Endothelial cell of umbilical vein (primary cell): ENCODE measurements at regions not wholly inside any gene's neighbourhood (a gene's known extent, or its start where the extent isn't known, plus 50 kb on each side); places are given as distances from the start of the nearest gene placed in this dataset.

Experiments
- BruUV-seq: library from RNA; stranded (reverse); fragments of 400-500 nt; replicated peaks from 2 replicates; lab custom pipeline; 2021; lab: Mats Ljungman, UMichigan
- CTCF ChIA-PET: fragments of 300-600, 350-600 bp; sonication (Branson Sonifier 250); formaldehyde crosslinking; loops from one replicate; lab custom pipeline; 2021; ENCODE audit warnings: antibody characterized with exemption, inconsistent platforms; lab: Charles Lee
- POLR2A ChIA-PET: fragments of 300-600, 350-600 bp; sonication (Branson Sonifier 250); formaldehyde crosslinking; loops from one replicate; lab custom pipeline; 2021; ENCODE audit warnings: antibody characterized with exemption, inconsistent platforms; lab: Charles Lee
- DNase-seq: peaks from one replicate; pipeline ENCODE4 v3.0.0-alpha.2; 2011; ENCODE audit warnings: low read depth, low spot score
- FAIRE-seq: peaks from 2 replicates; lab custom pipeline; 2011; peaks lifted over from hg19 to GRCh38; lab: Jason Lieb, UNC
- H2AFZ ChIP-seq: 2 replicates; pipeline ENCODE4 v1.6.0; 2012; ENCODE audit warnings: low read depth, low read length, control low read depth, inconsistent platforms
- H3K27ac ChIP-seq: 2 replicates; pipeline ENCODE4 v1.5.1; 2011; ENCODE audit warnings: low read depth, mild to moderate bottlenecking, control low read depth, low read length, moderate library complexity; ENCODE audit not compliant: insufficient read depth
- H3K27me3 ChIP-seq, 2 experiments: 2 replicates each; pipeline versions ENCODE4 v1.6.0 to v1.6.1; 2011; ENCODE audit warnings: low read length in 2 of 2, mixed read lengths in 1 of 2; ENCODE audit not compliant: control insufficient read depth in 2 of 2, insufficient read depth in 2 of 2
- H3K36me3 ChIP-seq, 2 experiments: 2 replicates in 1 of 2; 3 replicates in 1 of 2; pipeline ENCODE4 v1.5.1; 2011; ENCODE audit warnings: low read length in 2 of 2, mild to moderate bottlenecking in 1 of 2, moderate library complexity in 1 of 2; ENCODE audit not compliant: control insufficient read depth in 2 of 2, insufficient read depth in 2 of 2; ENCODE audit errors: extremely low read depth in 1 of 2
- H3K4me1 ChIP-seq: 3 replicates; pipeline ENCODE4 v1.5.1; 2011; ENCODE audit warnings: mild to moderate bottlenecking, low read length; ENCODE audit not compliant: control insufficient read depth, insufficient read depth; ENCODE audit errors: extremely low read depth
- H3K4me2 ChIP-seq: 2 replicates; pipeline ENCODE4 v1.6.1; 2011; ENCODE audit warnings: low read length, control low read depth, mixed read lengths; ENCODE audit not compliant: insufficient read depth
- H3K4me3 ChIP-seq, 3 experiments: fragments of 200-600 bp in 1 of 3; sonication (generic), shearing (Covaris generic) in 1 of 3; replicated peaks in 1 of 3; 2 replicates each; pipeline ENCODE4 v1.5.1; 2011 to 2016; ENCODE audit warnings: control low read depth in 3 of 3, low read length in 3 of 3, mild to moderate bottlenecking in 2 of 3, inconsistent platforms in 1 of 3, low read depth in 1 of 3, moderate library complexity in 1 of 3; ENCODE audit not compliant: insufficient read depth in 1 of 3
- H3K79me2 ChIP-seq: 2 replicates; pipeline ENCODE4 v1.6.0; 2012; ENCODE audit warnings: low read length, inconsistent platforms; ENCODE audit not compliant: control insufficient read depth, insufficient read depth
- H3K9ac ChIP-seq: replicated peaks from 2 replicates; pipeline ENCODE3; 2011; ENCODE audit warnings: low read length, control low read depth; ENCODE audit not compliant: insufficient read depth; ENCODE audit errors: extremely low read depth
- H3K9me1 ChIP-seq: replicated peaks from 3 replicates; pipeline ENCODE4 v1.6.0; 2011; ENCODE audit warnings: mild to moderate bottlenecking, low read length; ENCODE audit not compliant: control insufficient read depth, insufficient read depth; ENCODE audit errors: extremely low read depth
- H3K9me3 ChIP-seq: replicated peaks from 2 replicates; pipeline ENCODE4 v1.5.1; 2012; ENCODE audit warnings: low read length, inconsistent platforms; ENCODE audit not compliant: control insufficient read depth, insufficient read depth
- H4K20me1 ChIP-seq: replicated peaks from 2 replicates; pipeline ENCODE3; 2011; ENCODE audit warnings: mild to moderate bottlenecking, low read length; ENCODE audit not compliant: control insufficient read depth, insufficient read depth; ENCODE audit errors: extremely low read depth
- CTCF ChIP-seq, 2 donors: IDR thresholded peaks; 1 replicate in 1 of 2; 2 replicates in 1 of 2; pipeline ENCODE4 v1.5.1; 2011; ENCODE audit warnings: low read length in 2 of 2, mild to moderate bottlenecking in 2 of 2, moderate library complexity in 2 of 2, control low read depth in 1 of 2, inconsistent platforms in 1 of 2, low read depth in 1 of 2; ENCODE audit not compliant: insufficient read depth in 1 of 2; ENCODE audit errors: extremely low read depth in 1 of 2
- EZH2 ChIP-seq: IDR thresholded peaks from 2 replicates; pipeline ENCODE4 v1.6.1; 2012; ENCODE audit warnings: borderline replicate concordance, low read depth, mild to moderate bottlenecking, moderate library complexity, low read length, inconsistent platforms; ENCODE audit not compliant: severe bottlenecking
- FOS ChIP-seq: IDR thresholded peaks from 2 replicates; pipeline ENCODE4 v1.6.1; 2011; ENCODE audit warnings: mild to moderate bottlenecking, low read length, moderate library complexity, borderline replicate concordance; ENCODE audit not compliant: insufficient read depth
- GATA2 ChIP-seq: IDR thresholded peaks from 2 replicates; pipeline ENCODE4 v1.7.0; 2011; ENCODE audit warnings: low read depth, mild to moderate bottlenecking, moderate library complexity, mixed read lengths, low read length; ENCODE audit not compliant: insufficient read length, insufficient read depth
- JUN ChIP-seq: IDR thresholded peaks from 2 replicates; pipeline ENCODE4 v1.6.1; 2011; ENCODE audit warnings: borderline replicate concordance, low read depth; ENCODE audit not compliant: insufficient read length, insufficient read depth
- MYC ChIP-seq: IDR thresholded peaks from one replicate; pipeline ENCODE4 v1.6.1; 2011; ENCODE audit warnings: mild to moderate bottlenecking, low read depth, low read length
- POLR2A ChIP-seq: IDR thresholded peaks from 2 replicates; pipeline ENCODE4 v1.6.1; 2012; ENCODE audit warnings: low read depth, mild to moderate bottlenecking, control low read depth, low read length
- POLR2AphosphoS5 ChIP-seq: IDR thresholded peaks from 2 replicates; pipeline ENCODE4 v1.6.1; 2012; ENCODE audit warnings: low read depth, mild to moderate bottlenecking, control low read depth, low read length, moderate library complexity; ENCODE audit not compliant: insufficient read depth
- dilution Hi-C: fragments of 300-500 bp; cut with MboI; formaldehyde crosslinking; loops from one replicate; pipeline ENCODE4 v1.15.0; 2019; ENCODE audit warnings: low sequenced_read_pairs; ENCODE audit not compliant: extremely low pct_ligation_motif_present
- intact Hi-C: fragments of 100-400 bp; cut with micrococcal nuclease; formaldehyde crosslinking; loops from one replicate; pipeline ENCODE4 v1.10.0; 2022
- TF ChIP-seq, protein P1 (sequence below): IDR thresholded peaks from 2 replicates; pipeline ENCODE4 v1.6.1; 2011; ENCODE audit not compliant: insufficient read depth, insufficient read length

GRCh38 chr10:64101606-64102263, 580.5 kb downstream of the REEP3 start:
- Histone ChIP-seq H3K9ac (no peak overlapping the region), H3K27ac (no peak overlapping the region), H3K36me3 (no peaks in the 10 kb centered on the region), H3K4me1 (no peaks in the 10 kb centered on the region), H3K9me3 (no peaks in the 10 kb centered on the region), H2AFZ (no peak overlapping the region), H3K27me3 (no peaks in the 10 kb centered on the region), H3K4me2 (no peak overlapping the region), H3K4me3 (no peak overlapping the region), H3K79me2 (no peaks in the 10 kb centered on the region), H3K9me1 (no peaks in the 10 kb centered on the region), H4K20me1 (no peaks in the 10 kb centered on the region)
- BruUV-seq: no TSS peak
- CTCF ChIA-PET: no interaction called here
- intact Hi-C loops (no loop called here), dilution Hi-C loops (no loop called here)
- no peak for TF ChIP-seq FOS
- TF ChIP-seq MYC: no peak
- TF ChIP-seq, protein P1, sequence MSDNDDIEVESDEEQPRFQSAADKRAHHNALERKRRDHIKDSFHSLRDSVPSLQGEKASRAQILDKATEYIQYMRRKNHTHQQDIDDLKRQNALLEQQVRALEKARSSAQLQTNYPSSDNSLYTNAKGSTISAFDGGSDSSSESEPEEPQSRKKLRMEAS: no peak
- TF ChIP-seq GATA2: no peak
- TF ChIP-seq EZH2: no peak
- no peak for TF ChIP-seq POLR2A
- no peak for TF ChIP-seq JUN
- TF ChIP-seq POLR2AphosphoS5: no peak
- no peak for TF ChIP-seq CTCF (IDR thresholded peaks at IDR 0.05; ENCODE audit: extremely low read depth in 1 of 2, insufficient read depth in 1 of 2, low read depth in 1 of 2, low read length in 2 of 2)
- POLR2A ChIA-PET: no interaction called here
- no peak for DNase-seq
- no peak for FAIRE-seq
